B cell (primary cell): ENCODE measurements at regions not wholly inside any gene's neighbourhood (a gene's known extent, or its start where the extent isn't known, plus 50 kb on each side); places are given as distances from the start of the nearest gene placed in this dataset.

ENCODE experiments used
- ATAC-seq: fragments of 200-7000 bp; cut with Tn5 transposase; one replicate; pipeline ENCODE4 v1.10.0; 2021; ENCODE audit warnings: low read depth, mild to moderate bottlenecking, moderate number of reproducible peaks, moderate library complexity
- CTCF ChIA-PET: fragments of 350-600 bp; sonication (Branson Sonifier 250); formaldehyde crosslinking; loops from one replicate; lab custom pipeline; 2021; ENCODE audit warnings: antibody characterized with exemption, inconsistent platforms; lab: Charles Lee
- POLR2A ChIA-PET: fragments of 350-600 bp; sonication (Branson Sonifier 250); formaldehyde crosslinking; loops from one replicate; lab custom pipeline; 2021; ENCODE audit warnings: antibody characterized with exemption; lab: Charles Lee
- DNase-seq: peaks from one replicate; pipeline ENCODE4 v3.0.0; 2013
- H2AFZ ChIP-seq: 2 replicates; pipeline ENCODE4 v1.6.1; 2012; ENCODE audit warnings: mild to moderate bottlenecking, low read depth, low read length; ENCODE audit not compliant: insufficient read depth, poor library complexity, severe bottlenecking
- H3K27ac ChIP-seq, 2 donors: 1 replicate in 1 of 2; 2 replicates in 1 of 2; pipeline ENCODE4 v1.5.1; 2012 to 2013; ENCODE audit warnings: low read length in 2 of 2, mild to moderate bottlenecking in 2 of 2, moderate library complexity in 1 of 2
- H3K27me3 ChIP-seq, 4 experiments: fragments of 200-600 bp in 1 of 4; sonication (generic) in 1 of 4; replicated peaks in 1 of 4; 1 replicate in 2 of 4; 2 replicates in 2 of 4; pipeline versions ENCODE4 v1.6.1 to v1.7.0; 2013 to 2016; ENCODE audit warnings: low read length in 3 of 4, mild to moderate bottlenecking in 2 of 4, mixed read lengths in 1 of 4, moderate library complexity in 1 of 4; ENCODE audit not compliant: insufficient read depth in 4 of 4, control insufficient read depth in 3 of 4; ENCODE audit errors: control extremely low read depth in 1 of 4
- H3K36me3 ChIP-seq, 2 experiments: replicated peaks in 1 of 2; 1 replicate in 1 of 2; 2 replicates in 1 of 2; pipeline versions ENCODE4 v1.6.1 to v1.7.1; 2013; ENCODE audit warnings: low read length in 1 of 2; ENCODE audit not compliant: insufficient read depth in 2 of 2, control insufficient read depth in 1 of 2; ENCODE audit errors: control extremely low read depth in 1 of 2, extremely low read depth in 1 of 2
- H3K4me1 ChIP-seq, 2 donors: fragments of 200-600 bp in 1 of 2; sonication (generic) in 1 of 2; 1 replicate in 1 of 2; 2 replicates in 1 of 2; pipeline versions ENCODE4 v1.5.1 to v1.6.1; 2013 to 2017; ENCODE audit warnings: low read length in 2 of 2; ENCODE audit not compliant: control insufficient read depth in 2 of 2, insufficient read depth in 2 of 2
- H3K4me2 ChIP-seq: replicated peaks from 2 replicates; pipeline ENCODE3; 2012; ENCODE audit warnings: mild to moderate bottlenecking, low read depth, low read length; ENCODE audit not compliant: poor library complexity, severe bottlenecking
- H3K4me3 ChIP-seq, 5 experiments: fragments of 200-600 bp in 1 of 5; sonication (generic) in 1 of 5; 1 replicate in 3 of 5; 2 replicates in 2 of 5; pipeline versions ENCODE4 v1.5.1 to v1.7.0; 2011 to 2016; ENCODE audit warnings: low read length in 4 of 5, mild to moderate bottlenecking in 4 of 5, low read depth in 2 of 5, control low read depth in 1 of 5, moderate library complexity in 1 of 5; ENCODE audit not compliant: insufficient read depth in 1 of 5; ENCODE audit errors: control extremely low read depth in 1 of 5, extremely low read depth in 1 of 5
- H3K79me2 ChIP-seq: fragments of 200-600 bp; sonication (generic); one replicate; pipeline ENCODE4 v1.6.0; 2016; ENCODE audit warnings: low read length; ENCODE audit not compliant: control insufficient read depth, insufficient read depth
- H3K9ac ChIP-seq: fragments of 200-600 bp; sonication (generic); 2 replicates; pipeline ENCODE4 v1.6.1; 2017; ENCODE audit warnings: mild to moderate bottlenecking, low read length, moderate library complexity
- H3K9me3 ChIP-seq, 3 donors: one replicate each; pipeline versions ENCODE4 v1.6.1 to v1.7.1; 2013; ENCODE audit warnings: low read length in 2 of 3; ENCODE audit not compliant: control insufficient read depth in 2 of 3, insufficient read depth in 1 of 3; ENCODE audit errors: control extremely low read depth in 1 of 3
- H4K20me1 ChIP-seq: 2 replicates; pipeline ENCODE4 v1.6.0; 2012; ENCODE audit warnings: mild to moderate bottlenecking, low read length; ENCODE audit not compliant: insufficient read depth, control insufficient read depth, poor library complexity, severe bottlenecking
- H3K27ac Mint-ChIP-seq: one replicate; pipeline ENCODE4 v1.8.0; 2021; ENCODE audit warnings: mixed read lengths
- H3K27me3 Mint-ChIP-seq: one replicate; pipeline ENCODE4 v1.8.0; 2021; ENCODE audit warnings: mixed read lengths
- H3K4me1 Mint-ChIP-seq: one replicate; pipeline ENCODE4 v1.8.0; 2021; ENCODE audit warnings: mixed read lengths
- H3K4me3 Mint-ChIP-seq: one replicate; pipeline ENCODE4 v1.8.0; 2021; ENCODE audit warnings: mixed read lengths
- H3K9me3 Mint-ChIP-seq: one replicate; pipeline ENCODE4 v1.8.0; 2022; ENCODE audit warnings: mixed read lengths; ENCODE audit not compliant: insufficient read depth
- CTCF ChIP-seq: fragments of 200-600 bp; IDR thresholded peaks from one replicate; pipeline ENCODE4 v1.8.0; 2022; ENCODE audit warnings: antibody characterized with exemption, mild to moderate bottlenecking
- EZH2 ChIP-seq: IDR thresholded peaks from 2 replicates; pipeline ENCODE4 v1.6.1; 2012; ENCODE audit warnings: borderline replicate concordance, low read depth, mild to moderate bottlenecking, moderate library complexity, low read length; ENCODE audit not compliant: insufficient read depth, poor library complexity, severe bottlenecking
- WGBS: methylation state at CpG from one replicate; pipeline ENCODE4 v1.1.5; 2013; ENCODE audit warnings: missing lambda C conversion rate; ENCODE audit not compliant: insufficient coverage; 5-methylcytosine and 5-hydroxymethylcytosine counted together
- intact Hi-C: fragments of 100-400 bp; cut with micrococcal nuclease; formaldehyde crosslinking; loops from one replicate; pipeline ENCODE4 v1.10.0; 2022

GRCh38 chr13:69287050-69287698 lies 820.5 kb upstream of the ATXN8OS start:
- no peak overlapping the region for H3K4me3 Mint-ChIP-seq
- TF ChIP-seq CTCF = no peak
- TF ChIP-seq EZH2 = no peak
- Histone ChIP-seq H4K20me1 (no peaks in the 10 kb centered on the region), H3K79me2 (no peaks in the 10 kb centered on the region), H3K27ac (no peak overlapping the region), H2AFZ (no peak overlapping the region), H3K9me3 (no peaks in the 10 kb centered on the region), H3K4me2 (no peak overlapping the region), H3K4me3 (no peak overlapping the region), H3K9ac (no peak overlapping the region), H3K4me1 (no peaks in the 10 kb centered on the region), H3K36me3 (no peaks in the 10 kb centered on the region), H3K27me3 (no peaks in the 10 kb centered on the region)
- H3K27me3 Mint-ChIP-seq = no peaks in the 10 kb centered on the region
- H3K27ac Mint-ChIP-seq = no peak overlapping the region
- ChIA-PET CTCF (no interaction called here), POLR2A (no interaction called here)
- intact Hi-C loops = no loop called here
- ATAC-seq (no peak), DNase-seq (no peak)
- no peaks in the 10 kb centered on the region for H3K4me1 Mint-ChIP-seq
- 93% methylated on average over 6 of the region's 8 CpGs for WGBS
- peaks cover 3% of the 10 kb centered on the region for H3K9me3 Mint-ChIP-seq

GRCh38 chr13:69283837-69284236 lies 823.8 kb upstream of the ATXN8OS start:
- CTCF ChIA-PET = no interaction called here
- DNase-seq (no peak), ATAC-seq (no peak)
- intact Hi-C loops = no loop called here
- Histone ChIP-seq H3K79me2 (no peaks in the 10 kb centered on the region), H2AFZ (no peak overlapping the region), H3K4me1 (no peaks in the 10 kb centered on the region), H3K4me2 (no peak overlapping the region), H4K20me1 (no peaks in the 10 kb centered on the region), H3K4me3 (no peak overlapping the region), H3K27me3 (no peaks in the 10 kb centered on the region), H3K36me3 (no peaks in the 10 kb centered on the region), H3K27ac (no peak overlapping the region), H3K9ac (no peak overlapping the region), H3K9me3 (no peaks in the 10 kb centered on the region)
- no CpG with 5 or more reads among the region's 2 CpGs for WGBS
- Mint-ChIP-seq H3K4me3 (no peak overlapping the region), H3K27me3 (no peaks in the 10 kb centered on the region), H3K9me3 (peaks cover 3% of the 10 kb centered on the region), H3K27ac (no peak overlapping the region), H3K4me1 (no peaks in the 10 kb centered on the region)
- no peak for TF ChIP-seq CTCF
- no peak for TF ChIP-seq EZH2
- POLR2A ChIA-PET = no interaction called here
